B cell (primary cell): ENCODE measurements at regions not wholly inside any gene's neighbourhood (a gene's known extent, or its start where the extent isn't known, plus 50 kb on each side); places are given as distances from the start of the nearest gene placed in this dataset.

Experiments
- ATAC-seq: fragments of 200-7000 bp; cut with Tn5 transposase; one replicate; pipeline ENCODE4 v1.10.0; 2021; ENCODE audit warnings: low read depth, mild to moderate bottlenecking, moderate number of reproducible peaks, moderate library complexity
- CTCF ChIA-PET: fragments of 350-600 bp; sonication (Branson Sonifier 250); formaldehyde crosslinking; loops from one replicate; lab custom pipeline; 2021; ENCODE audit warnings: antibody characterized with exemption, inconsistent platforms; lab: Charles Lee
- POLR2A ChIA-PET: fragments of 350-600 bp; sonication (Branson Sonifier 250); formaldehyde crosslinking; loops from one replicate; lab custom pipeline; 2021; ENCODE audit warnings: antibody characterized with exemption; lab: Charles Lee
- DNase-seq: peaks from one replicate; pipeline ENCODE4 v3.0.0; 2013
- H2AFZ ChIP-seq: 2 replicates; pipeline ENCODE4 v1.6.1; 2012; ENCODE audit warnings: mild to moderate bottlenecking, low read depth, low read length; ENCODE audit not compliant: insufficient read depth, poor library complexity, severe bottlenecking
- H3K27ac ChIP-seq, 2 donors: 1 replicate in 1 of 2; 2 replicates in 1 of 2; pipeline ENCODE4 v1.5.1; 2012 to 2013; ENCODE audit warnings: low read length in 2 of 2, mild to moderate bottlenecking in 2 of 2, moderate library complexity in 1 of 2
- H3K27me3 ChIP-seq, 4 experiments: fragments of 200-600 bp in 1 of 4; sonication (generic) in 1 of 4; replicated peaks in 1 of 4; 1 replicate in 2 of 4; 2 replicates in 2 of 4; pipeline versions ENCODE4 v1.6.1 to v1.7.0; 2013 to 2016; ENCODE audit warnings: low read length in 3 of 4, mild to moderate bottlenecking in 2 of 4, mixed read lengths in 1 of 4, moderate library complexity in 1 of 4; ENCODE audit not compliant: insufficient read depth in 4 of 4, control insufficient read depth in 3 of 4; ENCODE audit errors: control extremely low read depth in 1 of 4
- H3K36me3 ChIP-seq, 2 experiments: replicated peaks in 1 of 2; 1 replicate in 1 of 2; 2 replicates in 1 of 2; pipeline versions ENCODE4 v1.6.1 to v1.7.1; 2013; ENCODE audit warnings: low read length in 1 of 2; ENCODE audit not compliant: insufficient read depth in 2 of 2, control insufficient read depth in 1 of 2; ENCODE audit errors: control extremely low read depth in 1 of 2, extremely low read depth in 1 of 2
- H3K4me1 ChIP-seq, 2 donors: fragments of 200-600 bp in 1 of 2; sonication (generic) in 1 of 2; 1 replicate in 1 of 2; 2 replicates in 1 of 2; pipeline versions ENCODE4 v1.5.1 to v1.6.1; 2013 to 2017; ENCODE audit warnings: low read length in 2 of 2; ENCODE audit not compliant: control insufficient read depth in 2 of 2, insufficient read depth in 2 of 2
- H3K4me2 ChIP-seq: replicated peaks from 2 replicates; pipeline ENCODE3; 2012; ENCODE audit warnings: mild to moderate bottlenecking, low read depth, low read length; ENCODE audit not compliant: poor library complexity, severe bottlenecking
- H3K4me3 ChIP-seq, 5 experiments: fragments of 200-600 bp in 1 of 5; sonication (generic) in 1 of 5; 1 replicate in 3 of 5; 2 replicates in 2 of 5; pipeline versions ENCODE4 v1.5.1 to v1.7.0; 2011 to 2016; ENCODE audit warnings: low read length in 4 of 5, mild to moderate bottlenecking in 4 of 5, low read depth in 2 of 5, control low read depth in 1 of 5, moderate library complexity in 1 of 5; ENCODE audit not compliant: insufficient read depth in 1 of 5; ENCODE audit errors: control extremely low read depth in 1 of 5, extremely low read depth in 1 of 5
- H3K79me2 ChIP-seq: fragments of 200-600 bp; sonication (generic); one replicate; pipeline ENCODE4 v1.6.0; 2016; ENCODE audit warnings: low read length; ENCODE audit not compliant: control insufficient read depth, insufficient read depth
- H3K9ac ChIP-seq: fragments of 200-600 bp; sonication (generic); 2 replicates; pipeline ENCODE4 v1.6.1; 2017; ENCODE audit warnings: mild to moderate bottlenecking, low read length, moderate library complexity
- H3K9me3 ChIP-seq, 3 donors: one replicate each; pipeline versions ENCODE4 v1.6.1 to v1.7.1; 2013; ENCODE audit warnings: low read length in 2 of 3; ENCODE audit not compliant: control insufficient read depth in 2 of 3, insufficient read depth in 1 of 3; ENCODE audit errors: control extremely low read depth in 1 of 3
- H4K20me1 ChIP-seq: 2 replicates; pipeline ENCODE4 v1.6.0; 2012; ENCODE audit warnings: mild to moderate bottlenecking, low read length; ENCODE audit not compliant: insufficient read depth, control insufficient read depth, poor library complexity, severe bottlenecking
- H3K27ac Mint-ChIP-seq: one replicate; pipeline ENCODE4 v1.8.0; 2021; ENCODE audit warnings: mixed read lengths
- H3K27me3 Mint-ChIP-seq: one replicate; pipeline ENCODE4 v1.8.0; 2021; ENCODE audit warnings: mixed read lengths
- H3K4me1 Mint-ChIP-seq: one replicate; pipeline ENCODE4 v1.8.0; 2021; ENCODE audit warnings: mixed read lengths
- H3K4me3 Mint-ChIP-seq: one replicate; pipeline ENCODE4 v1.8.0; 2021; ENCODE audit warnings: mixed read lengths
- H3K9me3 Mint-ChIP-seq: one replicate; pipeline ENCODE4 v1.8.0; 2022; ENCODE audit warnings: mixed read lengths; ENCODE audit not compliant: insufficient read depth
- EZH2 ChIP-seq: IDR thresholded peaks from 2 replicates; pipeline ENCODE4 v1.6.1; 2012; ENCODE audit warnings: borderline replicate concordance, low read depth, mild to moderate bottlenecking, moderate library complexity, low read length; ENCODE audit not compliant: insufficient read depth, poor library complexity, severe bottlenecking
- WGBS: methylation state at CpG from one replicate; pipeline ENCODE4 v1.1.5; 2013; ENCODE audit warnings: missing lambda C conversion rate; ENCODE audit not compliant: insufficient coverage; 5-methylcytosine and 5-hydroxymethylcytosine counted together
- intact Hi-C: fragments of 100-400 bp; cut with micrococcal nuclease; formaldehyde crosslinking; loops from one replicate; pipeline ENCODE4 v1.10.0; 2022
- TF ChIP-seq, protein P1 (sequence below): fragments of 200-600 bp; IDR thresholded peaks from one replicate; pipeline ENCODE4 v1.8.0; 2022; ENCODE audit warnings: antibody characterized with exemption, mild to moderate bottlenecking

DNA sequence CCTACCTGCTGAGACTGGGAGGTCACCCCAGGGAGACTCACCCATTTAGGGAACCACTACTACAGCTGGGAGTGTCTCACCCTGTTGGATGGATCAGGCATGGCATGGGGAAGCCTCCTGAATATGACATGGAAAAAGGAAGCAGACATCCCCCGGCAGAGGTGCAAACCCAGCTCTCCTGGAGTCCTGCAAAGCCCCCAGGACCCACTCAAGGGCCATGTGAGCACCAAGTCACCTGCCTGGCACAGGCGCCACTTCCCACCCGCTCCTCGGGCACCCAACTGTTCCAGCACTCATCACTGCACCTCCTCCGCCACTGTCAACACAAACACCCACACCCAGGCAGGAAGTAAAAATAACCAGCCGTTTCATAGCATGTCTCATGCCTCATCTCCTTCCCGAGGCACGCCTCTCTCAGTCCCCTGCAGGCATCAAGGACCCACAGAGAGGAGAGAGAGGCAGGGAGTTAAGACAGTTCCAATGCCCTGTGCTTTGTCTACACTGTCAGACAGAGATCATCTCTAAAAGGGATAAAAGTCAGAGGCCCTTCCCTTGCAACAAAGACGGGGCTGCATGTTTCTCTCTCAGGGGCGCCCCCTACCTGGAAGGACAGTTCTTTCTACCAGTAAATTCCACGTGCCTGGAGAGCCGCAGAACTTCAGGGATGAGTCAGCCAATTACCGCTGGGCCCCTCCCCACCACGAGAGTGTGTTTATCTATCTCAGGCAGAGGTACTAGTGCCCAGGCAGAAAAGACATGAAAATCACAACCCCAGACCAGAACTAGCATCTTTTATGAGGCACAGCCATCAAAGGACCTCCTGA is 150.1 kb upstream of the SOD1 start:
- Histone ChIP-seq H4K20me1 (no peaks in the 10 kb centered on the region), H3K9ac (no peak overlapping the region), H3K79me2 (no peaks in the 10 kb centered on the region), H3K27ac (no peak overlapping the region), H3K4me3 (no peak overlapping the region), H3K36me3 (no peaks in the 10 kb centered on the region), H3K9me3 (no peaks in the 10 kb centered on the region), H3K4me2 (peak overlapping the region; percentile 24), H3K4me1 (peaks cover 28 to 41% of the 10 kb centered on the region in 2 donors), H2AFZ (no peak overlapping the region), H3K27me3 (no peaks in the 10 kb centered on the region)
- ChIA-PET POLR2A (no interaction called here), CTCF (interaction anchor here (1.1 kb wide), 1 partner anchor 50 kb away, joined by 3 read pairs; no protein-coding TSS in a partner anchor)
- ATAC-seq, result no peak
- H3K9me3 Mint-ChIP-seq, result no peaks in the 10 kb centered on the region
- H3K4me3 Mint-ChIP-seq, result peak overlapping the region; percentile 65
- WGBS, result 71% methylated on average over 11 of the region's 14 CpGs
- DNase-seq, result peak; percentile 39
- intact Hi-C loops, result no loop called here
- H3K27me3 Mint-ChIP-seq, result peaks cover 3% of the 10 kb centered on the region
- peaks cover 39% of the 10 kb centered on the region for H3K4me1 Mint-ChIP-seq
- H3K27ac Mint-ChIP-seq, result peak overlapping the region; percentile 55
- no peak for TF ChIP-seq EZH2
- TF ChIP-seq, protein P1, sequence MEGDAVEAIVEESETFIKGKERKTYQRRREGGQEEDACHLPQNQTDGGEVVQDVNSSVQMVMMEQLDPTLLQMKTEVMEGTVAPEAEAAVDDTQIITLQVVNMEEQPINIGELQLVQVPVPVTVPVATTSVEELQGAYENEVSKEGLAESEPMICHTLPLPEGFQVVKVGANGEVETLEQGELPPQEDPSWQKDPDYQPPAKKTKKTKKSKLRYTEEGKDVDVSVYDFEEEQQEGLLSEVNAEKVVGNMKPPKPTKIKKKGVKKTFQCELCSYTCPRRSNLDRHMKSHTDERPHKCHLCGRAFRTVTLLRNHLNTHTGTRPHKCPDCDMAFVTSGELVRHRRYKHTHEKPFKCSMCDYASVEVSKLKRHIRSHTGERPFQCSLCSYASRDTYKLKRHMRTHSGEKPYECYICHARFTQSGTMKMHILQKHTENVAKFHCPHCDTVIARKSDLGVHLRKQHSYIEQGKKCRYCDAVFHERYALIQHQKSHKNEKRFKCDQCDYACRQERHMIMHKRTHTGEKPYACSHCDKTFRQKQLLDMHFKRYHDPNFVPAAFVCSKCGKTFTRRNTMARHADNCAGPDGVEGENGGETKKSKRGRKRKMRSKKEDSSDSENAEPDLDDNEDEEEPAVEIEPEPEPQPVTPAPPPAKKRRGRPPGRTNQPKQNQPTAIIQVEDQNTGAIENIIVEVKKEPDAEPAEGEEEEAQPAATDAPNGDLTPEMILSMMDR, result peak; percentile 45

DNA sequence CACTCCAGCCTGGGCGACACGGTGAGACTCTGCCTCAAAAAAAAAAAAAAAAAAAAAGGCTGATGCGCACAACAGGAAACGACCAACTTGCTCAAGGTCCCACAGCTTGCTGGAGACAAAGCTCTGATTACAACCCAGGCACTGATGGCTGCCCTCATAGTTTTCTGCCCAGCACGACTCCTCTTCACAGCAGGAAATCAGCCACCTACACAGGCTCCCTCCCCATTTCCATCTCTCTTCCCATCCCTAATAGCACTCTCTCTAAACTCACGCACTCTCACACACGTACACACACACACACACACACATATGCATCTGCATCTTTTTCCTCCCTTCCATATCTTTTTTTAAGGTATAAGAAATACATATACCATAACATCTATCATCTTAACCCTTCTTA is 153.5 kb upstream of the SOD1 start:
- no peak overlapping the region for H3K4me3 Mint-ChIP-seq
- no peak overlapping the region for H3K27ac ChIP-seq
- no peak for DNase-seq

More for the DNA sequence above, 153.5 kb upstream of the SOD1 start:
- H3K9me3 ChIP-seq, result no peaks in the 10 kb centered on the region
- no peaks in the 10 kb centered on the region for H4K20me1 ChIP-seq
- TF ChIP-seq, protein P1, result no peak
- TF ChIP-seq EZH2, result no peak
- H3K9ac ChIP-seq, result no peak overlapping the region
- WGBS, result 85% methylated on average over 6 of the region's 7 CpGs
- no peaks in the 10 kb centered on the region for H3K79me2 ChIP-seq
- H3K4me3 ChIP-seq, result no peak overlapping the region
- Mint-ChIP-seq H3K27ac (no peak overlapping the region), H3K4me1 (peaks cover 39% of the 10 kb centered on the region), H3K27me3 (no peaks in the 10 kb centered on the region), H3K9me3 (no peaks in the 10 kb centered on the region)
- no peak for ATAC-seq
- intact Hi-C loops, result no loop called here
- no peaks in the 10 kb centered on the region for H3K27me3 ChIP-seq
- no peaks in the 10 kb centered on the region for H3K36me3 ChIP-seq
- ChIA-PET CTCF (interaction anchor here (1.0 kb wide), 1 partner anchor 10 kb away, joined by 5 read pairs; no protein-coding TSS in a partner anchor), POLR2A (no interaction called here)
- no peak overlapping the region for H2AFZ ChIP-seq
- no peak overlapping the region for H3K4me2 ChIP-seq
- peaks cover 28 to 41% of the 10 kb centered on the region in 2 donors for H3K4me1 ChIP-seq
